ENCODE measurements at regions not wholly inside any gene's neighbourhood (a gene's known extent, or its start where the extent isn't known, plus 50 kb on each side); places are given as distances from the start of the nearest gene placed in this dataset.

- Histone ChIP-seq H3K27me3 (ENCODE audit: control insufficient read depth in 2 of 2, insufficient read depth in 2 of 2, low read length in 2 of 2) (peaks cover 7 to 37% of the 10 kb centered on the region in 2 experiments; a peak in 4 of 5 replicates), H3K4me3 (no peak overlapping the region), H3K4me2 (ENCODE audit: insufficient read depth, low read length) (no peak overlapping the region), H3K9me1 (ENCODE audit: control insufficient read depth, insufficient read depth, low read length) (no peaks in the 10 kb centered on the region), H3K9me3 (replicated peaks; ENCODE audit: control insufficient read depth, insufficient read depth, low read depth, low read length) (no peaks in the 10 kb centered on the region), H3K36me3 (ENCODE audit: control insufficient read depth, insufficient read depth, low read length) (no peaks in the 10 kb centered on the region), H4K20me1 (replicated peaks; ENCODE audit: control insufficient read depth, insufficient read depth, low read length) (no peaks in the 10 kb centered on the region), H2AFZ (ENCODE audit: low read depth, low read length) (no peak overlapping the region), H3K27ac (ENCODE audit: extremely low read depth, low read depth, low read length) (no peak overlapping the region), H3K4me1 (replicated peaks in 1 of 2; ENCODE audit: control insufficient read depth in 2 of 2, insufficient read depth in 2 of 2, low read length in 2 of 2) (no peaks in the 10 kb centered on the region; a peak in 2 of 5 replicates), H3K79me2 (ENCODE audit: control insufficient read depth, insufficient read depth, low read length) (no peaks in the 10 kb centered on the region), H3K9ac (ENCODE audit: insufficient read depth in 1 of 2, low read depth in 2 of 2, low read length in 2 of 2) (no peak overlapping the region)
- no peak for FAIRE-seq
- POLR2A ChIA-PET, result interaction anchor here (0.6 to 1.2 kb wide), 6 partner anchors 10 to 195 kb away, joined by 3 to 7 read pairs (median 3); no protein-coding TSS in a partner anchor
- no peak for TF ChIP-seq LEF1 (IDR thresholded peaks at IDR 0.05)
- no peak for TF ChIP-seq ATF2 (CRISPR knock-in tag; IDR thresholded peaks at IDR 0.05)
- TF ChIP-seq HIVEP1 (CRISPR knock-in tag; IDR thresholded peaks at IDR 0.05), result no peak
- no peak for TF ChIP-seq MAFF (IDR thresholded peaks at IDR 0.05; ENCODE audit: low read length)
- TF ChIP-seq HEY1 (CRISPR knock-in tag; IDR thresholded peaks at IDR 0.05; ENCODE audit: borderline replicate concordance), result no peak
- no peak for TF ChIP-seq ATF3 (IDR thresholded peaks at IDR 0.05)
- TF ChIP-seq ATF3 (CRISPR knock-in tag; conservative IDR thresholded peaks at IDR 0.05), result no peak
- no peak for TF ChIP-seq ATF6 (CRISPR knock-in tag; IDR thresholded peaks at IDR 0.05)
- no peak for TF ChIP-seq CREM (IDR thresholded peaks at IDR 0.05; ENCODE audit: low read depth)
- TF ChIP-seq PHF21A (IDR thresholded peaks at IDR 0.05; ENCODE audit: borderline replicate concordance, low read depth), result no peak
- TF ChIP-seq DEAF1 (CRISPR knock-in tag; IDR thresholded peaks at IDR 0.05), result no peak
- no peak for TF ChIP-seq ZNF780A (CRISPR knock-in tag; IDR thresholded peaks at IDR 0.05)
- no peak for TF ChIP-seq ZEB2 (IDR thresholded peaks at IDR 0.05)
- TF ChIP-seq HNRNPLL (IDR thresholded peaks at IDR 0.05; ENCODE audit: low read depth, low read length, poor library complexity, severe bottlenecking), result no peak
- no peak for TF ChIP-seq ZNF778 (CRISPR knock-in tag; IDR thresholded peaks at IDR 0.05)
- CTCF ChIA-PET (ENCODE audit: low intra/inter-chr PET ratio), result no interaction called here
- no peak for ATAC-seq
- 21% methylated on average over 10 of the region's 12 CpGs for whole genome bisulfite sequencing (ENCODE audit: insufficient coverage, low coverage, missing lambda C conversion rate)
- intact Hi-C loops (cut with micrococcal nuclease) (no loop called here), in situ Hi-C loops (cut with MboI) (no loop called here)
- no TSS peak for BruUV-seq (replicated peaks)
- no peak for DNase-seq (ENCODE audit: extremely low read depth in 1 of 4, low spot score in 3 of 4)
Observed at GRCh38 chr15:66881173-66881905, 179.3 kb downstream of the SMAD6 start.
